BE2C (cell line): ENCODE measurements at regions not wholly inside any gene's neighbourhood (a gene's known extent, or its start where the extent isn't known, plus 50 kb on each side); places are given as distances from the start of the nearest gene placed in this dataset.

ENCODE experiments used
- DNase-seq: peaks from one replicate; pipeline ENCODE4 v3.0.0-alpha.2; 2020
- H3K27me3 ChIP-seq: fragments of 250-450 bp; sonication (Bioruptor Pico); 2 replicates; pipeline ENCODE4 v1.5.1; 2020; ENCODE audit warnings: mild to moderate bottlenecking
- H3K36me3 ChIP-seq: fragments of 250-450 bp; sonication (Bioruptor Pico); 2 replicates; pipeline ENCODE4 v1.5.1; 2020; ENCODE audit warnings: mild to moderate bottlenecking
- H3K4me1 ChIP-seq: fragments of 250-450 bp; sonication (Bioruptor Pico); 2 replicates; pipeline ENCODE4 v1.5.1; 2020
- H3K4me3 ChIP-seq: 2 replicates; pipeline ENCODE4 v1.5.1; 2011; ENCODE audit warnings: low read depth, low read length
- H3K9me3 ChIP-seq: fragments of 250-450 bp; sonication (Bioruptor Pico); 2 replicates; pipeline ENCODE4 v1.5.1; 2020
- CTCF ChIP-seq: IDR thresholded peaks from 2 replicates; pipeline ENCODE4 v1.5.1; 2012; ENCODE audit warnings: mild to moderate bottlenecking, low read depth, low read length

- no peak for DNase-seq
- no peak overlapping the region for H3K4me3 ChIP-seq
- H3K9me3 ChIP-seq, result no peaks in the 10 kb centered on the region
- no peak for TF ChIP-seq CTCF
- H3K36me3 ChIP-seq, result no peaks in the 10 kb centered on the region
- no peaks in the 10 kb centered on the region; the same call in 1 of the 2 replicates for H3K4me1 ChIP-seq
- no peaks in the 10 kb centered on the region for H3K27me3 ChIP-seq
These were observed 190.8 kb upstream of the NUDT6 start for GRCh38 chr4:123113155-123113554.

GRCh38 chr4:123114084-123114914 lies 191.9 kb upstream of the NUDT6 start:
- Histone ChIP-seq H3K36me3 (no peaks in the 10 kb centered on the region), H3K9me3 (no peaks in the 10 kb centered on the region), H3K27me3 (no peaks in the 10 kb centered on the region), H3K4me3 (no peak overlapping the region), H3K4me1 (no peaks in the 10 kb centered on the region)
- DNase-seq, result no peak
- TF ChIP-seq CTCF, result no peak

- Histone ChIP-seq H3K9me3 (no peaks in the 10 kb centered on the region), H3K4me1 (no peaks in the 10 kb centered on the region), H3K4me3 (no peak overlapping the region), H3K27me3 (no peaks in the 10 kb centered on the region), H3K36me3 (no peaks in the 10 kb centered on the region)
- no peak for TF ChIP-seq CTCF
- no peak for DNase-seq
These were observed 192.7 kb upstream of the NUDT6 start for GRCh38 chr4:123114915-123115756.

GRCh38 chr4:123116412-123116811 lies 194.0 kb upstream of the NUDT6 start:
- Histone ChIP-seq H3K4me3 (no peak overlapping the region), H3K4me1 (no peaks in the 10 kb centered on the region), H3K36me3 (no peaks in the 10 kb centered on the region), H3K27me3 (no peaks in the 10 kb centered on the region), H3K9me3 (no peaks in the 10 kb centered on the region; the same call in 1 of the 2 replicates)
- no peak for DNase-seq
- TF ChIP-seq CTCF, result no peak

GRCh38 chr4:123120473-123120872 lies 198.1 kb upstream of the NUDT6 start:
- no peak for DNase-seq
- no peaks in the 10 kb centered on the region for H3K27me3 ChIP-seq
- H3K36me3 ChIP-seq, result no peaks in the 10 kb centered on the region
- H3K4me3 ChIP-seq, result no peak overlapping the region
- H3K9me3 ChIP-seq, result no peaks in the 10 kb centered on the region; the same call in 1 of the 2 replicates
- no peak for TF ChIP-seq CTCF
- no peaks in the 10 kb centered on the region for H3K4me1 ChIP-seq
